GM11168 (cell line): ENCODE measurements at regions not wholly inside any gene's neighbourhood (a gene's known extent, or its start where the extent isn't known, plus 50 kb on each side); places are given as distances from the start of the nearest gene placed in this dataset.
"Not testable (repeated sequence)": the region's sequence is repeated elsewhere in the genome, so short reads cannot be mapped to it uniquely, and the experiment has no call there.

Source experiments
- in situ Hi-C: fragments of 300-500 bp; cut with MboI; formaldehyde crosslinking; loops from one replicate; pipeline ENCODE4 v1.12.0; 2022; ENCODE audit warnings: low sequenced_read_pairs; ENCODE audit not compliant: unreplicated experiment

GRCh38 chr14:22492622-22493542, 96.1 kb downstream of the DAD1 start:
- in situ Hi-C loops, result no loop called here

- in situ Hi-C loops, result no loop called here
Measured at GRCh38 chr14:22491683-22492621, 97.1 kb downstream of the DAD1 start.

GRCh38 chr14:22491053-22491452, 98.0 kb downstream of the DAD1 start:
- in situ Hi-C loops, result not testable (repeated sequence)

- in situ Hi-C loops, result no loop called here
Measured at GRCh38 chr14:22489957-22490950, 98.8 kb downstream of the DAD1 start.

GRCh38 chr14:22489244-22489545, 99.8 kb downstream of the DAD1 start:
- in situ Hi-C loops, result no loop called here

- in situ Hi-C loops, result no loop called here
Measured at GRCh38 chr14:22488522-22489243, 100.3 kb downstream of the DAD1 start.

GRCh38 chr14:22487941-22488340, 101.1 kb downstream of the DAD1 start:
- in situ Hi-C loops, result no loop called here

GRCh38 chr14:22487401-22487800, 101.6 kb downstream of the DAD1 start:
- in situ Hi-C loops, result no loop called here

GRCh38 chr14:22486675-22487074, 102.3 kb downstream of the DAD1 start:
- in situ Hi-C loops, result no loop called here

GRCh38 chr14:22485649-22486048, 103.4 kb downstream of the DAD1 start:
- in situ Hi-C loops, result no loop called here

- in situ Hi-C loops, result no loop called here
Measured at GRCh38 chr14:22485178-22485577, 103.8 kb downstream of the DAD1 start.

GRCh38 chr14:22484632-22485031, 104.4 kb downstream of the DAD1 start:
- in situ Hi-C loops, result no loop called here

- in situ Hi-C loops, result no loop called here
Measured at GRCh38 chr14:22483863-22484593, 105.0 kb downstream of the DAD1 start.

- in situ Hi-C loops, result no loop called here
Measured at GRCh38 chr14:22482782-22483553, 106.1 kb downstream of the DAD1 start.

- in situ Hi-C loops, result no loop called here
Measured at GRCh38 chr14:22482085-22482694, 106.8 kb downstream of the DAD1 start.

GRCh38 chr14:22481546-22481945, 107.5 kb downstream of the DAD1 start:
- in situ Hi-C loops, result no loop called here

GRCh38 chr14:22479776-22480464, 109.1 kb downstream of the DAD1 start:
- in situ Hi-C loops, result no loop called here
